CD4-positive, alpha-beta memory T cell (primary cell): ENCODE measurements at regions not wholly inside any gene's neighbourhood (a gene's known extent, or its start where the extent isn't known, plus 50 kb on each side); places are given as distances from the start of the nearest gene placed in this dataset.

Experiments used
- CTCF ChIA-PET: fragments of 350-600 bp; sonication (Branson Sonifier 250); formaldehyde crosslinking; loops from one replicate; lab custom pipeline; 2021; ENCODE audit warnings: inconsistent platforms; ENCODE audit not compliant: partially characterized antibody; lab: Charles Lee
- POLR2A ChIA-PET: fragments of 350-600 bp; sonication (Branson Sonifier 250); formaldehyde crosslinking; loops from one replicate; lab custom pipeline; 2021; ENCODE audit not compliant: partially characterized antibody; lab: Charles Lee
- DNase-seq, 5 donors: peaks; one replicate each; pipeline versions ENCODE4 v3.0.0 to v3.0.0-alpha.2; 2020 to 2022; ENCODE audit warnings: mixed read lengths in 1 of 5
- H3K27ac ChIP-seq: one replicate; pipeline ENCODE4 v1.7.0; 2013; ENCODE audit warnings: low read depth, low read length
- H3K27me3 ChIP-seq: 2 replicates; pipeline ENCODE4 v1.7.0; 2013; ENCODE audit warnings: mild to moderate bottlenecking, low read length, moderate library complexity; ENCODE audit not compliant: insufficient read depth
- H3K36me3 ChIP-seq: 2 replicates; pipeline ENCODE4 v1.7.0; 2013; ENCODE audit warnings: mild to moderate bottlenecking, low read length, moderate library complexity; ENCODE audit not compliant: insufficient read depth
- H3K4me1 ChIP-seq: 2 replicates; pipeline ENCODE4 v1.7.0; 2013; ENCODE audit warnings: mild to moderate bottlenecking, low read length, moderate library complexity; ENCODE audit not compliant: insufficient read depth
- H3K4me3 ChIP-seq, 2 donors: one replicate each; pipeline ENCODE4 v1.7.0; 2013; ENCODE audit warnings: low read length in 2 of 2, mild to moderate bottlenecking in 1 of 2
- H3K9me3 ChIP-seq, 2 donors: one replicate each; pipeline ENCODE4 v1.7.0; 2013; ENCODE audit warnings: low read length in 2 of 2, control low read depth in 1 of 2; ENCODE audit not compliant: control insufficient read depth in 1 of 2
- H3K27ac Mint-ChIP-seq, 7 donors: one replicate each; pipeline ENCODE4 v1.8.0; 2020 to 2021; ENCODE audit warnings: mixed read lengths in 7 of 7, mild to moderate bottlenecking in 6 of 7, inconsistent platforms in 3 of 7, moderate library complexity in 3 of 7
- H3K27me3 Mint-ChIP-seq, 2 donors: one replicate each; pipeline ENCODE4 v1.8.0; 2020 to 2021; ENCODE audit warnings: mixed read lengths in 2 of 2
- H3K36me3 Mint-ChIP-seq, 2 donors: one replicate each; pipeline ENCODE4 v1.8.0; 2020 to 2021; ENCODE audit warnings: mixed read lengths in 2 of 2, inconsistent platforms in 1 of 2, mild to moderate bottlenecking in 1 of 2
- H3K4me1 Mint-ChIP-seq, 4 donors: one replicate each; pipeline ENCODE4 v1.8.0; 2020 to 2021; ENCODE audit warnings: mixed read lengths in 4 of 4, mild to moderate bottlenecking in 1 of 4
- H3K4me3 Mint-ChIP-seq, 8 donors: one replicate each; pipeline ENCODE4 v1.8.0; 2020 to 2021; ENCODE audit warnings: mixed read lengths in 8 of 8, mild to moderate bottlenecking in 7 of 8, moderate library complexity in 6 of 8, inconsistent platforms in 3 of 8
- H3K9me3 Mint-ChIP-seq, 8 donors: one replicate each; pipeline ENCODE4 v1.8.0; 2020 to 2021; ENCODE audit warnings: mixed read lengths in 8 of 8, mild to moderate bottlenecking in 5 of 8, inconsistent platforms in 3 of 8, moderate library complexity in 1 of 8
- intact Hi-C: fragments of 100-400 bp; cut with micrococcal nuclease; formaldehyde crosslinking; loops from one replicate; pipeline ENCODE4 v1.15.1; 2023

GRCh38 chr5:87951661-87952060 is 317.0 kb downstream of the TMEM161B start:
- Histone ChIP-seq H3K4me3 (no peak overlapping the region), H3K27me3 (no peaks in the 10 kb centered on the region), H3K4me1 (no peaks in the 10 kb centered on the region), H3K9me3 (no peaks in the 10 kb centered on the region), H3K27ac (no peak overlapping the region), H3K36me3 (no peaks in the 10 kb centered on the region)
- ChIA-PET CTCF (no interaction called here), POLR2A (no interaction called here)
- Mint-ChIP-seq H3K4me3 (no peak overlapping the region), H3K27me3 (peaks cover 0 to 2% of the 10 kb centered on the region in 2 donors), H3K4me1 (no peaks in the 10 kb centered on the region), H3K9me3 (peaks cover 0 to 4% (median 0%) of the 10 kb centered on the region in 8 donors), H3K36me3 (no peaks in the 10 kb centered on the region), H3K27ac (no peak overlapping the region)
- DNase-seq = no peak
- intact Hi-C loops = no loop called here

GRCh38 chr5:87949676-87950631 is 318.7 kb downstream of the TMEM161B start:
- H3K4me3 ChIP-seq = no peak overlapping the region
- H3K9me3 Mint-ChIP-seq = peaks cover 0 to 2% (median 0%) of the 10 kb centered on the region in 8 donors
- no peak overlapping the region for H3K4me3 Mint-ChIP-seq
- intact Hi-C loops = no loop called here
- no peaks in the 10 kb centered on the region for H3K4me1 ChIP-seq
- H3K27me3 Mint-ChIP-seq = peaks cover 2 to 3% of the 10 kb centered on the region in 2 donors
- ChIA-PET POLR2A (no interaction called here), CTCF (no interaction called here)
- H3K27ac ChIP-seq = no peak overlapping the region
- no peaks in the 10 kb centered on the region for H3K36me3 Mint-ChIP-seq
- H3K27ac Mint-ChIP-seq = no peak overlapping the region
- no peaks in the 10 kb centered on the region for H3K9me3 ChIP-seq
- H3K27me3 ChIP-seq = no peaks in the 10 kb centered on the region
- no peaks in the 10 kb centered on the region for H3K36me3 ChIP-seq
- H3K4me1 Mint-ChIP-seq = no peaks in the 10 kb centered on the region
- DNase-seq = no peak

GRCh38 chr5:87948486-87948885 is 320.2 kb downstream of the TMEM161B start:
- Mint-ChIP-seq H3K4me3 (no peak overlapping the region), H3K9me3 (peaks cover 0 to 2% (median 0%) of the 10 kb centered on the region in 8 donors), H3K27me3 (peaks cover 2 to 3% of the 10 kb centered on the region in 2 donors), H3K4me1 (no peaks in the 10 kb centered on the region), H3K36me3 (no peaks in the 10 kb centered on the region), H3K27ac (no peak overlapping the region)
- no peak overlapping the region for H3K27ac ChIP-seq
- H3K9me3 ChIP-seq = no peaks in the 10 kb centered on the region
- H3K4me1 ChIP-seq = no peaks in the 10 kb centered on the region
- no peak for DNase-seq
- ChIA-PET CTCF (no interaction called here), POLR2A (no interaction called here)
- intact Hi-C loops = no loop called here
- no peaks in the 10 kb centered on the region for H3K27me3 ChIP-seq
- no peak overlapping the region for H3K4me3 ChIP-seq
- H3K36me3 ChIP-seq = no peaks in the 10 kb centered on the region

- Mint-ChIP-seq H3K4me3 (no peak overlapping the region), H3K4me1 (no peaks in the 10 kb centered on the region), H3K27ac (no peak overlapping the region), H3K9me3 (peaks cover 0 to 2% (median 0%) of the 10 kb centered on the region in 8 donors), H3K27me3 (peaks cover 0 to 3% of the 10 kb centered on the region in 2 donors), H3K36me3 (no peaks in the 10 kb centered on the region)
- DNase-seq = no peak
- H3K9me3 ChIP-seq = no peaks in the 10 kb centered on the region
- intact Hi-C loops = no loop called here
- H3K27me3 ChIP-seq = no peaks in the 10 kb centered on the region
- POLR2A ChIA-PET = no interaction called here
- no peak overlapping the region for H3K27ac ChIP-seq
- H3K4me1 ChIP-seq = no peaks in the 10 kb centered on the region
- no peak overlapping the region for H3K4me3 ChIP-seq
- H3K36me3 ChIP-seq = no peaks in the 10 kb centered on the region
- CTCF ChIA-PET = no interaction called here
Observed at GRCh38 chr5:87946271-87946670, 322.4 kb downstream of the TMEM161B start.

DNA sequence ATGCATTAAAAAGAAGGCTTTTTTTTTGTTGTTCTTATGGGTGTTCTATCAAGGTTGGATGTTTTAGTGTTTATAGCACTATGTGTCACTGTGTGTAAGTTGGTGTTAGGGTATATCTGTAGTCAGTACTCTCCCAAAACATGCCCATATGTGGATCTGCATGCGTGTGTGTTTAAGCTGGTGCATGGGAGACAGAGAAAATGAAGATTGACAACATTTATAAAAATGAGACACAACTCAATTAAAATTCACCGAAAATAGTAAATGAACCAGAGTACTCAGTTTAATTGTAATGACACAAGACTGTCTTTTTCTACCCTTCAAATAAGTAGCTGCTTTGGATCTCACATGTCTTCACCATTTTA is 323.4 kb downstream of the TMEM161B start:
- POLR2A ChIA-PET = no interaction called here
- Mint-ChIP-seq H3K27ac (no peak overlapping the region), H3K4me3 (no peak overlapping the region), H3K4me1 (no peaks in the 10 kb centered on the region), H3K36me3 (no peaks in the 10 kb centered on the region), H3K27me3 (peaks cover 0 to 3% of the 10 kb centered on the region in 2 donors), H3K9me3 (peaks cover 0 to 2% (median 0%) of the 10 kb centered on the region in 8 donors)
- H3K4me3 ChIP-seq = no peak overlapping the region
- H3K36me3 ChIP-seq = no peaks in the 10 kb centered on the region
- H3K4me1 ChIP-seq = no peaks in the 10 kb centered on the region
- intact Hi-C loops = no loop called here
- no peak for DNase-seq
- no peaks in the 10 kb centered on the region for H3K9me3 ChIP-seq
- H3K27ac ChIP-seq = no peak overlapping the region
- CTCF ChIA-PET = no interaction called here
- H3K27me3 ChIP-seq = no peaks in the 10 kb centered on the region

DNA sequence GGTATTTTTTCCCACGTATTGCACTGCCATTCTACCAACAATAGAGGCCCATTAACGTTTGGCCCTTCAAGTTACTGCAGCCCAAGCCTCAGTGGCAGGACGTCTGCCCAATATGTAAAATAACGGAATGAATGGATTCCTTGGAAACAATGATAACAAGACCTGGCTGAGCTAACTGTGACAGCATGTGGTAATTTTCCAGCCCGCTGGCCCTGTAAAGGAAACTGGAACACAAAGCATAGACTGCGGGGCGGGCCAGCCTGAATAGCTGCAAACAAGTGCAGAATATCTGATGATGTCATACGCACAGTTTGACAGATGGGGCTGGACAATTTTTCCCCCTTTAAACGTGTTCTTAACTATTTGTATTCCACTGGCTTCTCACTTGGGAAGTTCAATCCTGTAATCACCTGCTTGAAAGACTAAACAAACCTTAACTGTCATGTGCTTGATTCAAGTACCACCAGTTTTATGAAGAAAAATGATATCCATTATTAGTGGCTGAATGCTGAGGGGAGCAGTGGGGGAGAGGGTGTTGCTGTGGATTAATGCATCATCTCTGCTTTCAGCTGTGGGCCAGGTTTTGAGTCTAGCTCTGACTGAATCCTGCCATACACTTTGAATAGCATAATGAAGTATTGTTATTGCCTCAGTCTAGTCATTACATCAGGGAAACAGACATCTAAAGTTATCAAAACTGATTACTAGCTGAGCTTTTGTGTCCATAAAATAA is 323.9 kb downstream of the TMEM161B start:
- Histone ChIP-seq H3K4me3 (no peak overlapping the region), H3K27me3 (no peaks in the 10 kb centered on the region), H3K36me3 (no peaks in the 10 kb centered on the region), H3K27ac (no peak overlapping the region), H3K4me1 (no peaks in the 10 kb centered on the region), H3K9me3 (no peaks in the 10 kb centered on the region)
- no peak overlapping the region for H3K27ac Mint-ChIP-seq
- intact Hi-C loops = no loop called here
- POLR2A ChIA-PET = no interaction called here
- H3K36me3 Mint-ChIP-seq = no peaks in the 10 kb centered on the region
- H3K4me3 Mint-ChIP-seq = no peak overlapping the region
- CTCF ChIA-PET = no interaction called here
- H3K9me3 Mint-ChIP-seq = peaks cover 0 to 2% (median 0%) of the 10 kb centered on the region in 8 donors
- no peak for DNase-seq
- H3K4me1 Mint-ChIP-seq = no peaks in the 10 kb centered on the region
- H3K27me3 Mint-ChIP-seq = peaks cover 0 to 3% of the 10 kb centered on the region in 2 donors

- Histone ChIP-seq H3K36me3 (no peaks in the 10 kb centered on the region), H3K9me3 (no peaks in the 10 kb centered on the region), H3K27me3 (no peaks in the 10 kb centered on the region), H3K4me1 (no peaks in the 10 kb centered on the region), H3K4me3 (no peak overlapping the region), H3K27ac (no peak overlapping the region)
- Mint-ChIP-seq H3K27me3 (no peaks in the 10 kb centered on the region), H3K36me3 (no peaks in the 10 kb centered on the region), H3K4me1 (no peaks in the 10 kb centered on the region), H3K9me3 (peaks cover 0 to 5% (median 0%) of the 10 kb centered on the region in 8 donors), H3K4me3 (no peak overlapping the region), H3K27ac (no peak overlapping the region)
- CTCF ChIA-PET = no interaction called here
- intact Hi-C loops = no loop called here
- POLR2A ChIA-PET = no interaction called here
- no peak for DNase-seq
Observed at GRCh38 chr5:87940775-87941174, 327.9 kb downstream of the TMEM161B start.
